Adrenal gland (tissue), 9 donors: ENCODE measurements at regions not wholly inside any gene's neighbourhood (a gene's known extent, or its start where the extent isn't known, plus 50 kb on each side); places are given as distances from the start of the nearest gene placed in this dataset.

Experiments
- DNase-seq, 7 donors: peaks; one replicate each; pipeline ENCODE4 v3.0.0-alpha.2; 2019 to 2020
- H3K27ac ChIP-seq, 5 donors: fragments of 200-600 bp; sonication (generic) in 4 of 5; 1 replicate in 3 of 5; 2 replicates in 2 of 5; pipeline versions ENCODE4 v1.5.1 to v1.8.0; 2016 to 2020; ENCODE audit warnings: mild to moderate bottlenecking in 1 of 5
- H3K27me3 ChIP-seq: fragments of 200-600 bp; 2 replicates; pipeline ENCODE4 v1.8.0; 2021
- H3K36me3 ChIP-seq, 2 donors: fragments of 200-600 bp; replicated peaks in 1 of 2; 1 replicate in 1 of 2; 2 replicates in 1 of 2; pipeline versions ENCODE4 v1.5.1 to v1.8.0; 2018 to 2022
- H3K4me1 ChIP-seq, 2 donors: fragments of 200-600 bp; replicated peaks in 1 of 2; 1 replicate in 1 of 2; 2 replicates in 1 of 2; pipeline versions ENCODE4 v1.5.1 to v1.8.0; 2018 to 2021
- H3K4me3 ChIP-seq, 4 donors: fragments of 200-600 bp; sonication (generic) in 3 of 4; one replicate each; pipeline ENCODE4 v1.5.1; 2016 to 2018
- H3K9me3 ChIP-seq, 3 donors: fragments of 200-600 bp; sonication (generic) in 1 of 3; replicated peaks in 1 of 3; 1 replicate in 2 of 3; 2 replicates in 1 of 3; pipeline versions ENCODE4 v1.5.1 to v1.8.0; 2016 to 2021
- CTCF ChIP-seq, 6 experiments: fragments of 450-650 bp in 4 of 6; fragments of 200-600 bp in 2 of 6; sonication (generic) in 1 of 6; IDR thresholded peaks; 1 replicate in 5 of 6; 2 replicates in 1 of 6; pipeline versions ENCODE4 v1.5.1 to v1.8.0; 2016 to 2021; ENCODE audit warnings: antibody characterized with exemption in 6 of 6, mild to moderate bottlenecking in 2 of 6, moderate library complexity in 1 of 6
- POLR2A ChIP-seq, 2 donors: fragments of 450-650 bp; IDR thresholded peaks; one replicate each; pipeline ENCODE4 v1.6.1; 2017; ENCODE audit warnings: antibody characterized with exemption in 2 of 2, mild to moderate bottlenecking in 2 of 2, moderate library complexity in 1 of 2
- WGBS, 4 donors: extraction: QIAGEN DNeasy Blood & Tissue Kit in 2 of 4; methylation state at CpG; one replicate each; pipeline versions ENCODE4 v1.1.5 to v1.1.7; 2013 to 2017; 5-methylcytosine and 5-hydroxymethylcytosine counted together
- intact Hi-C, 2 donors: fragments of 100-400 bp; cut with DNase I; formaldehyde crosslinking; loops; one replicate each; pipeline versions ENCODE4 v1.14.1 to v1.15.0; 2022 to 2023
- donor health status: healthy with polysubstance abuse.
- donor health status: Bipolar disorder and iron deficiency.
- donor health status: DM: yes; HTN: yes; CAD: no.
- donor health status: DM: no; HTN: no; CAD: no.
- donor health status: DM: no; HTN: no; CAD: no.

- no peak for DNase-seq
- H3K27ac ChIP-seq = no peak overlapping the region
- no peak overlapping the region for H3K4me3 ChIP-seq
- no peaks in the 10 kb centered on the region for H3K4me1 ChIP-seq
- TF ChIP-seq CTCF (IDR thresholded peaks at IDR 0.05) (no peak), POLR2A (IDR thresholded peaks at IDR 0.05) (no peak)
- intact Hi-C loops = no loop called here
- no peaks in the 10 kb centered on the region for H3K9me3 ChIP-seq
- WGBS, 4 donors = 38 to 60% (median 39%) methylated on average over 2 of the region's 2 CpGs
- H3K36me3 ChIP-seq = no peaks in the 10 kb centered on the region
- H3K27me3 ChIP-seq = no peaks in the 10 kb centered on the region
Measured at GRCh38 chr3:132963786-132964185, 74.4 kb upstream of the TMEM108 start.

DNA sequence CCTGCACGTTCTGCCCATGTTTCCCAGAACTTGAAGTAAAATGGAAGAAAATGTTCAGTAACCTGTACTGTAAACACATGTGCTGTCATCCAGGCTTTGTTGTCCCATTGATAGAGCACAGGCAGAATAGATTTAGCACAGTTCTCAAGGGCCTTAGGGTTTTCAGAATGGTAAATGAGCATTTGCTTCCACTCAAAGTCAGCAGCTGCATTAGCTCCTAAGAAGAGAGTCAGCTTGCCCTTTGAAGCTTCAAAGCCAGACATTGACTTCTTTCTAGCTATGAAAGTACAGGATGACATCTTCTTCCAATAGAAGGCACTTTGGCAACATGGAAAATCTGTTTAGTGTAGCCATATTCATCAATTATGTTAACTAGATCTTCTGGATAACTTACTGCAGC lies 76.2 kb upstream of the TMEM108 start:
- H3K4me3 ChIP-seq = no peak overlapping the region
- no peaks in the 10 kb centered on the region for H3K9me3 ChIP-seq
- H3K27me3 ChIP-seq = no peaks in the 10 kb centered on the region
- TF ChIP-seq POLR2A (IDR thresholded peaks at IDR 0.05) (no peak), CTCF (IDR thresholded peaks at IDR 0.05) (no peak)
- no peaks in the 10 kb centered on the region for H3K36me3 ChIP-seq
- no peak overlapping the region for H3K27ac ChIP-seq
- intact Hi-C loops = no loop called here
- 73 to 100% (median 88%) methylated on average over 1 of the region's 1 CpG for WGBS, 4 donors
- no peaks in the 10 kb centered on the region for H3K4me1 ChIP-seq
- no peak for DNase-seq

- H3K4me3 ChIP-seq = no peak overlapping the region
Measured at GRCh38 chr3:132953683-132954082, 84.5 kb upstream of the TMEM108 start.

DNA sequence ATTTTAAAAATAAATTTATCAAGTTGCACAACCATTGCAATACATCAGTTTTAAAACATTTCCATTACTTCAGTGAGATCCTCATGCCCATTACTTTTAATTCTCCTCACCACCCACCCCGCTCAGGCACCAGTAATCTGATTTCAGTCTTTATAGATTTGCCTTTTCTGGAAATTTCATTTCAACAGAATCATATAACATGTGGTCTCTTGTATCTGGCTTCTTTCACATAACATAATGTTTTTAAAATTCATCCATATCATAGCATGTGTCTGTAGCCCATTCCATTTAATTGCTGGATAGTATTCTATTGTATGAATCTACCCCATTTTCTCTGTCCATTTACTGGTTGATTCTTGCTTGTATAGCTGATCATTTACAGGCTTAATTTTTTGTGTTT lies 110.3 kb upstream of the TMEM108 start:
- H3K36me3 ChIP-seq = no peaks in the 10 kb centered on the region
- DNase-seq = no peak
- H3K27me3 ChIP-seq = no peaks in the 10 kb centered on the region
- no peak overlapping the region for H3K27ac ChIP-seq
- no peak overlapping the region for H3K4me3 ChIP-seq
- H3K9me3 ChIP-seq = no peaks in the 10 kb centered on the region
- no peak for TF ChIP-seq CTCF (IDR thresholded peaks at IDR 0.05)
- TF ChIP-seq POLR2A (IDR thresholded peaks at IDR 0.05) = no peak
- intact Hi-C loops = no loop called here
- 79 to 92% (median 90%) methylated on average over 1 of the region's 1 CpG for WGBS, 4 donors
- no peaks in the 10 kb centered on the region for H3K4me1 ChIP-seq

More at GRCh38 chr3:132953683-132954082, 84.5 kb upstream of the TMEM108 start:
- intact Hi-C loops = no loop called here
- no peak for DNase-seq
- no peaks in the 10 kb centered on the region for H3K36me3 ChIP-seq
- H3K9me3 ChIP-seq = no peaks in the 10 kb centered on the region
- TF ChIP-seq POLR2A (IDR thresholded peaks at IDR 0.05) = no peak
- no peak for TF ChIP-seq CTCF (IDR thresholded peaks at IDR 0.05)
- 68 to 77% (median 73%) methylated on average over 1 of the region's 1 CpG for WGBS, 4 donors
- no peak overlapping the region for H3K27ac ChIP-seq
- H3K27me3 ChIP-seq = peaks cover 3% of the 10 kb centered on the region
- no peaks in the 10 kb centered on the region for H3K4me1 ChIP-seq
